T follicular helper cell (primary cell): ENCODE measurements at regions not wholly inside any gene's neighbourhood (a gene's known extent, or its start where the extent isn't known, plus 50 kb on each side); places are given as distances from the start of the nearest gene placed in this dataset.
"Not testable (repeated sequence)": the region's sequence is repeated elsewhere in the genome, so short reads cannot be mapped to it uniquely, and the experiment has no call there.

ENCODE experiments used
- DNase-seq: peaks from one replicate; pipeline ENCODE4 v3.0.0-alpha.2; 2020; ENCODE audit warnings: low read depth

GRCh38 chr2:216943109-216943508 lies 83.2 kb upstream of the TNP1 start:
- DNase-seq = no peak

- no peak for DNase-seq
Measured at GRCh38 chr2:216942465-216942864, 82.6 kb upstream of the TNP1 start.

DNA sequence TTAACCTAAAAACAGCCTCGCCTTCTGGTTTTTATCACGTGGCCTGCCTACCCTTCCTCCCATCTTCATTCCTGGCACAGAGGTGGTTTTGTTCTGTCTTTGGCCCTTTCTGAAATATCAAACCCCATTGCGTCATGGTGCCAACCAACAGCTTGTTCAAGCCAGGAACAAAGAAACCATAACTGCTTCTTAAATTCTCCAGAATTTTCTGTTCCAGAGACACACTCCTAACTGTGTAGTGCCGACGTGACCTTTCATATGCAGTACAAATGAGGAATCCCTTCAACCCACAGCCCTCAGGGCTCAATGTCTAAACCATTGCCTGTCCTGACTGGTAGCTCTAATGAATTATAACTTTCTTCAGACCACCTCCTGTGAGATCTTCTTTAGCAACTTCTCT lies 82.2 kb upstream of the TNP1 start:
- DNase-seq = no peak

- DNase-seq = no peak
Measured at GRCh38 chr2:216936954-216937357, 77.1 kb upstream of the TNP1 start.

GRCh38 chr2:216934623-216935022 lies 74.8 kb upstream of the TNP1 start:
- DNase-seq = no peak

DNA sequence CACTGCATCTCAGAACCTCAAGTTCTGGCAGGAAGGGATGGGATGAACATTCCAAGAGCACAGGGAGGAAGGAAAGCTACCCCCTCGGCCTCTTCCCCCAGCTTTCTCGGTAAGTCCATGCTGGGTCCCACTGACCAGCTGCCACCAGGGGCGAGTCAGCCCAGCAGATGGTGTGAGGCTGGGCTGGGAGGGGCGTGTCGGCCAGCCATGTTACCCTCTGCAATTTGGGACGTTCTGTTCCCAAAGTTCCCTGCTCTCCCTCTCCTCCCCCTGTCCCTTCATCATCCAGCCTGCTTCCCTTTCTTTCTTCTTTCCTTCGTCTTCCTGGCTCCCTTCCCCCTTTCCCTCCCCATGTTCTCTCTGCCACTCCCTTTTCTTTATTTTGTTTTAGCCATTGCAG lies 74.3 kb upstream of the TNP1 start:
- no peak for DNase-seq

- no peak for DNase-seq
Measured at GRCh38 chr2:216932863-216933548, 73.1 kb upstream of the TNP1 start.

DNA sequence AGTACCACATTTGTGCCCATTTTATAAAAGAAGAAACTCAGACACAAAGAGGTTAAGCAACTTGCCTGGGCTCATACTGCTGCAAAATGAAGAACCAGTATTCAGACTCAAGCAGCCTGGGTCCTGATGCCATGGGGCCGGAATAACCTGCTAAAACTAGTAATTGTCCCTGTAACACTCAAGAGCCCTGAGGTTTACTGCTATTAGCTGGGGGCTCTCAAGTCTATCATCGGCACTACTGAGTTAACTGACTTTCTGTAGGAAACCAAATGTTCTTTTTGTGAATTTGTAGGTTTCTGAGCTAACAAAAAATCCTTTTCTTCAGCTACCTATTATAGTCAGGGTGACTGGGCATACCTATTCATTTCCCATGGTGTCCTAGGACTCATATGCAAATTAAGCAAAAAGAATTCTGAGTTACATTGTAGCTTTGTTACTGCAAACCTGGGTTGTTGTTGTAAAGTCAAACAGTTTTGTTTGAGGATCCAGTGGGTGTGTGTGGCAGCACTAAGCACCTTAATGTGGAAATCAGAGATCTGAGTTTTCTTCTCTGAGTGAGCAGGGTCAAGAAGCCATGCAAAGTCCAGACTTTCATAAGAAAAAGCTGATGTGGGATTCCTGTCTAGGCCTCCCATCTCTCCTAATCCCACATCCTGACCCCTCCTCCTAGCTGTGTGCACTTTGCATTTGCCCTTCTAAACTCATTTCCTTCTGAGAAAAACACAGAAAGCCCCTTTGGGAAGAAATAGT lies 72.4 kb upstream of the TNP1 start:
- DNase-seq = no peak

GRCh38 chr2:216930716-216931115 lies 70.9 kb upstream of the TNP1 start:
- no peak for DNase-seq

DNA sequence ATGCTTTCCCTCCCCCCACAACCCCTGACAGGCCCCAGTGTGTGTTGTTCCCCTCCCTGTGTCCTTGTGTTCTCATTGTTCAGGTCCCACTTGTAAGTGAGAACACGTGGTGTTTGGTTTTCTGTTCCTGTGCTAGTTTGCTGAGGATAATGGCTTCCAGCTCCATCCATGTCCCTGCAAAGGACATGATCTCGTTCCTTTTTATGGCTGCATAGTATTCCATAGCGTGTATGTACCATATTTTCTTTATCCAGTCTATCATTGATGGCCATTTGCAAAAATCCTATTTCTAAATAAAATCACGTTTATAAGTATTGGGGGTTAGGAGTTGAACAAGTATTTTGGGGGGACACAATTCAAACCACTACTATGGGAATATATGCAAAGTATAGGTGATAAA lies 69.5 kb upstream of the TNP1 start:
- not testable (repeated sequence) for DNase-seq

DNA sequence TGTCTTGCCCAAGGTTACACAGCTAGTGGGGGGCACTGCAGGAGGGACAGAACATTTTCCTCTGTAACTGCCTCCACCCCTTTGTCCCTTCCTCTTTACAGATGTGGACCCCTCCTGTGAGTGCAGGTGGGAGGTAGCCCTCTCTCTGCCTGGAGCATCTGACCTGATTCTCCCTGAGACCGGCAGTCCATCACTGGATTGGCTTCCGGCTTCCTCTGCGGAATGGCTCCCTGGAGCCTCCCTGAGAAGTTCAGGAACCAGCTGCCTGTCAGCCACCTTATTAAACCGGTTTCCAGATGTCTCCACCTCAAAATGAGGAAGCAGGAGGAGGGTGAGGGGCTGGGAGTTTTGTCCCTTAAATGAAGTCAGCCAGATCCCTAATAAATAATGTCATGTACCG lies 67.3 kb upstream of the TNP1 start:
- no peak for DNase-seq

- no peak for DNase-seq
Measured at GRCh38 chr2:216925636-216926366, 65.9 kb upstream of the TNP1 start.

- no peak for DNase-seq
Measured at GRCh38 chr2:216925006-216925405, 65.1 kb upstream of the TNP1 start.

DNA sequence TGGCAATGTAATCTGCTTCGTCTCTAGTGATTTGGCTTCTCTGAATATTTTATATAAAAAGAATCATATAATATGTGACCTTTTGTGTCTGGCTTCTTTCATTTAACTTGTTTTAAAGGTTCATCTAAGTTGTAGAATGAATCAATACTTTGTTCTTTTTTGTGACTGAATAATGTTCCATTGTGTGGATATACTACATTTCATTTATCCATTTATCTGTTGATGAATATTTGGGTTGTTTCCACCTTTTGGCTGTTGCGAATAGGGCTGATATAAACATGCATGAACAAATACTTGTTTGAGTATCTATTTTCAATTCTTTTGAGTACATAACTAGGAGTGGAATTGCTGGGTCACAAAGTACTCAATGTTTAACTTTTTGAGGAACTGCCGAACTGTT lies 63.8 kb upstream of the TNP1 start:
- no peak for DNase-seq

DNA sequence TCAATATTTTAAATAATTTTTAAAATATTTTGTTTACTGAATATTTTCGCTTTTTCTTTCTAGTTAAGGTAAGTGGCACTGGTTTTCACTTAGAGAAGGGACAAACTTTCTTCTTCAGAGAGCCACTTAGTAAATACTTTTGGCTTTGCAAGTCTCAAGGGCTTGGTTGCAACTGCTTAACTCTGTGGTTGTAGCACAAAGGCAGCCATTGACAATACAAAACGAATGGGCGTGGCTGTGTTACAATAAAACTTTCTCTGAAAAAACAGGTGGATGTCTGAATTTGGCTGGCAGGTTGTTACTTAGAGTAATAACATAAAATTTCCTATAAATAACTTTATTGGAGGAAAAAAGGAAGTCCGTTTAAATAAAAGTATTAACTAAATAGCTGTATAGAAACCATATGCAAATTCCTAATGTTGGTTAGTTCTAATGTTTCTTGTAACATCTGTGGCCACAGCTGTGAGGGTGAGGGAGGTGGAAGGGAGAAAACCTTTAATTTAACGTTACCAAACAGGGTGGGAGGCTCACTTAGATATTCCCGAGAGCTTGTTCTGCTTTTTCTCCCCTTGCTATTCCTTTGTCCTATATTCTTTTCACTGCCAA lies 62.4 kb upstream of the TNP1 start:
- DNase-seq = no peak

DNA sequence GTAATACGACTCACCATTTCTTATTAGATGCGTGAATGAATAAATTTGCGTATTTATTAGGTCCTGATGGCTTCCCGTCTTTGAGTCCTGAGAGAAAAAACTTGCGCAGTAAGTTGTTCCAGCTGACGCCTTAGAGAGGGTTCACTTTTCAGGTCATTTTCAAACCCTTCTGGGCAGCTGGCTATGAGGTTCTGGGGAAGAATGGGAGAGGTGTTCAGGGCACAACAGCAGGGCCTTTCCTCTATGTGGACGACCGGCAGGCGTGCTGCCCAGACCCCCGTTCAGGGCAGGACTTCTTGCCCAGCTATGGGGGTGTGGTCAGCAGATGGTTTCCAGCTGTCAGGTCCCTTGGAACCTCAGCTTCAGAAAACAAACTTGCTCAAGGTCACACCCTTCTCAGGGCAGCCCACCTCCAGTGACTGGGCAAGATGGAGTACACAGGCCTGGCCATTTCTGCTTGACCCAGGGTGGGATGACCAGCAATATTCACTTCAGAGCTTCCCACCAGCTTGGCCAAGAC lies 61.1 kb upstream of the TNP1 start:
- no peak for DNase-seq

DNA sequence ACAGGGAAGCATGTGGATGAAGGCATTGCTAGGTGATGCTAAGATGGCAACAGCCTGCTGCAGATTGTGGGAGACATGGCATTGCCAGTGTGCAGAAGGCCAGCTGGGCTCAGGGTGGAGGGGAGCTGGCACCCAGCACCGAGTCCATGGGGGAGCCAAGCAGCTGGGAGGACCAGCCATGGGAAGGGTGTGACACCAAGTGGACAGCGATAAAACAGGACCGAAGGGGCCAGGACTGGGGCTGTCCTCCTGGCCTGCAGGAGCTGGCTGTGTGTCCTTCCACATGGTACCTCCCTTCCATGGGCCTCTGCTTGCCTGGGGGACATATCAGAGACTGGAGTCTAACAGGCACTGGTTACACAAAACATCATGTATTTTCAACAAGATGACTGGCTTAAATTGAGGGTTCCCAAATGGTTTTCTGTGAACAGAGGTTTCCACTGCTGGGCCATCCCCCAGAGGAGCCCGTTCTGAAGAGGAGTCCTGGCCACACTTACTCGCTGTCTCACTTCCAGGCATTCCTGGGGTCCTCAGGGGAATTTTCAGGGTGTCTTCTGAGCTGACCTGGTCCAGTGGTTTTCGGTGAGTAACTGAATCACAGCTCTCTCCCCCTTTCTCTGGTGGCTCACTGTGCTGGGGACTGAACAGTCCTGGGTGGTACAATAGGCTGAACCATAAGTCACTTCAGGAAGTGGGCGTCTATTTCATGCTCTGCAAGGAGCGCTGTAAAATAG lies 60.4 kb upstream of the TNP1 start:
- DNase-seq = no peak

DNA sequence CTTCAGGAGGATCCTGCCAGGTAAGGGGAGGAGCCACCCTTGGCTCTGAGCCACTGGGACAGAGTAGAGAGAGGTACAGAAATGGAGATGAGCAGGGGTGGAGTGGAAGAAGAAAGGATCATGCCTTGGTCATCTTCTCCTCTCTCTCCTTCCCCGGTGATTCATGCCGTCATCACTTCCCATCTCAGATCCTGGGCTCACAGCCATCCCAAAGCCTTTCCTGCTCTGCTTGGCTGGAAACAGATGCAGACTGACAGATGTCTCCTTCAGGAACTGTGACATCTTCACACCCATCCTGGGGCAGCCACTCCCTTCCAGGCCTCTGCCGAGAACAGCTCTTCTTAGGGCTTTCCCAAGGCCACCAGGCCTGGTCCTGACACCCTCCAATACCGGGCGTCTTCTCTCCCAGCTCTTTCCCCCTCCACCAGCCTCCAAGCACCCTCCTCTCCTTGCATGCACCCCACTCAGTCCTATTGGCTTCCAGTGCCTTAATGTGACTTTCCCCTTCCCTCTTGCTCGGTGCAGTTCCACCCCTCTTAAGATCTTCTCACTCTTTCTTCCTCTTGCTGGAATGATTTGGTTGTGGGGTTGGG lies 58.3 kb upstream of the TNP1 start:
- no peak for DNase-seq

DNA sequence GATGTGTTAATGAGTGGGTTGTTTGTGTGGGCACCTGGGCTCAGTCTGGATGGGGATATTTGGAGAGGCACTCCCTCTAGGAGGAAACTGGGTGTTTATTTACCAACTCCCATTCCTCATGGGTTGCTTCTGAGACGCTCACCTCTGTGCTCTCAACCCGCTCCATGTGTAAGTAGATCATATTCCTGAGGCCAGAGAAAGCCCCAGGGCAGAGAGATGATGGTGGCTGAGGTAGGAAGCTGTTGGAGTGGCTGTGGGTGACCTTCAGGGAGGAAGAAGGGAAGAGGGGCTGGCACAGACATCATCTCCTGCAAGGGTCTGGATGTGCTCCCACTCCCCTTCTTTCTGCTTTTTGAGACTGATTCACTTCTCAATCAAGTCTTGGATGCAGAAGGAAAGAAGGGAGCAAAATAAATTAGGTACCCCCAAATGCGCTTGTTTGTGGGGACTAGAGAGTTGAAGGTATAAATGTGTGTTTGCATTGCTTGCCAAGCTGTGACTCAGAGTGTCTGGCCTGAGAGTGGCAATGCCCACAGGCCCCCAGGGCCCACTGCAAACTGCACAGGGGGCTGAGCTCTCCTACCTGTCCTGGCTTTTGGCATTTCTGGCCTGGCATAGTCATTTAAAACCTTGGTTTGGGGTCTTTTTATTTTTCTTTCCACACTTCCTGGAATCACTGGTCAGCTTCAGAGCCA lies 57.2 kb upstream of the TNP1 start:
- DNase-seq = no peak

- no peak for DNase-seq
Measured at GRCh38 chr2:216915557-216916150, 55.8 kb upstream of the TNP1 start.
